AG09309 (cell line): ENCODE measurements at regions not wholly inside any gene's neighbourhood (a gene's known extent, or its start where the extent isn't known, plus 50 kb on each side); places are given as distances from the start of the nearest gene placed in this dataset.

Experiments
- DNase-seq: peaks from one replicate; pipeline ENCODE4 v3.0.0-alpha.2; 2010; ENCODE audit warnings: low read depth
- H3K4me3 ChIP-seq: 2 replicates; pipeline ENCODE4 v1.5.1; 2011; ENCODE audit warnings: mild to moderate bottlenecking, low read depth, low read length, moderate library complexity; ENCODE audit not compliant: control insufficient read depth
- CTCF ChIP-seq: IDR thresholded peaks from 2 replicates; pipeline ENCODE4 v1.5.1; 2011; ENCODE audit warnings: mild to moderate bottlenecking, low read depth, low read length, inconsistent platforms; ENCODE audit not compliant: insufficient read depth, control insufficient read depth; ENCODE audit errors: missing control alignments

- DNase-seq = no peak
- no peak overlapping the region for H3K4me3 ChIP-seq
- no peak for TF ChIP-seq CTCF
Measured at GRCh38 chr6:23989885-23990533, 136.0 kb upstream of the NRSN1 start.

GRCh38 chr6:23994013-23994412 is 132.0 kb upstream of the NRSN1 start:
- TF ChIP-seq CTCF = no peak
- no peak overlapping the region for H3K4me3 ChIP-seq
- DNase-seq = no peak

- no peak overlapping the region for H3K4me3 ChIP-seq
- peak; percentile 38 for DNase-seq
- TF ChIP-seq CTCF = no peak
Measured at GRCh38 chr6:24004062-24004461, 122.0 kb upstream of the NRSN1 start.

- TF ChIP-seq CTCF = no peak
- H3K4me3 ChIP-seq = no peak overlapping the region
Measured at GRCh38 chr6:24004659-24005058, 121.4 kb upstream of the NRSN1 start.

GRCh38 chr6:24006254-24006653 is 119.8 kb upstream of the NRSN1 start:
- no peak for TF ChIP-seq CTCF
- H3K4me3 ChIP-seq = no peak overlapping the region
- no peak for DNase-seq

More at GRCh38 chr6:24004659-24005058, 121.4 kb upstream of the NRSN1 start:
- no peak for DNase-seq

GRCh38 chr6:24009319-24009718 is 116.7 kb upstream of the NRSN1 start:
- DNase-seq = no peak
- H3K4me3 ChIP-seq = no peak overlapping the region
- no peak for TF ChIP-seq CTCF

GRCh38 chr6:24010133-24010532 is 115.9 kb upstream of the NRSN1 start:
- no peak for TF ChIP-seq CTCF
- DNase-seq = no peak
- H3K4me3 ChIP-seq = no peak overlapping the region
